ENCODE measurements at regions not wholly inside any gene's neighbourhood (a gene's known extent, or its start where the extent isn't known, plus 50 kb on each side); places are given as distances from the start of the nearest gene placed in this dataset.
"Not testable (repeated sequence)": the region's sequence is repeated elsewhere in the genome, so short reads cannot be mapped to it uniquely, and the experiment has no call there.

GRCh38 chr9:75814667-75815066 is 75.8 kb upstream of the PCSK5 start:
- TF ChIP-seq RCOR1 (IDR thresholded peaks at IDR 0.05; ENCODE audit: insufficient replicate concordance, low read length) (no peak), SMC3 (IDR thresholded peaks at IDR 0.05; ENCODE audit: low read depth, low read length) (no peak), MXI1 (IDR thresholded peaks at IDR 0.05; ENCODE audit: borderline replicate concordance, low read depth, low read length) (no peak), NFE2L2 (IDR thresholded peaks at IDR 0.05; ENCODE audit: low read depth, low read length) (no peak), CTCF (conservative IDR thresholded peaks at IDR 0.05; ENCODE audit: low read depth, low read length) (no peak), CEBPB (IDR thresholded peaks at IDR 0.05; ENCODE audit: low read depth, low read length) (no peak), POLR2A (IDR thresholded peaks at IDR 0.05; ENCODE audit: low read depth, low read length) (no peak), BHLHE40 (IDR thresholded peaks at IDR 0.05; ENCODE audit: low read depth, low read length) (no peak)
- Histone ChIP-seq H2BK120ac (ENCODE audit: low read depth, low read length) (no peak overlapping the region), H2AFZ (replicated peaks; ENCODE audit: low read length, poor library complexity) (no peak overlapping the region), H3K23ac (ENCODE audit: low read depth, low read length) (no peak overlapping the region), H2BK15ac (ENCODE audit: low read depth, low read length) (no peak overlapping the region), H2BK20ac (ENCODE audit: low read depth, low read length) (no peak overlapping the region), H3K18ac (ENCODE audit: low read depth, low read length) (no peak overlapping the region), H3K56ac (ENCODE audit: extremely low read depth, insufficient read depth, low read length) (no peak overlapping the region), H4K20me1 (ENCODE audit: insufficient read depth, low read length) (no peaks in the 10 kb centered on the region), H4K91ac (ENCODE audit: insufficient read depth, low read depth, low read length) (no peak overlapping the region), H4K5ac (ENCODE audit: low read depth, low read length) (no peak overlapping the region), H2AK5ac (ENCODE audit: low read depth, low read length) (no peak overlapping the region), H3K27ac (ENCODE audit: insufficient read depth, low read length) (no peak overlapping the region), H3K27me3 (ENCODE audit: control insufficient read depth, insufficient read depth, low read length) (no peaks in the 10 kb centered on the region), H3K36me3 (ENCODE audit: control insufficient read depth, insufficient read depth, low read length) (no peaks in the 10 kb centered on the region), H3K4me1 (ENCODE audit: control insufficient read depth, insufficient read depth, low read length) (no peaks in the 10 kb centered on the region), H3K9me3 (ENCODE audit: control insufficient read depth, insufficient read depth, low read length) (no peaks in the 10 kb centered on the region), H3K9me1 (ENCODE audit: insufficient read depth, low read length) (no peaks in the 10 kb centered on the region), H3K79me1 (ENCODE audit: low read depth in 1 of 2, low read length in 2 of 2) (no peaks in the 10 kb centered on the region), H3K9ac (ENCODE audit: low read depth, low read length) (no peak overlapping the region), H3K4ac (ENCODE audit: low read depth, low read length) (no peak overlapping the region), H4K8ac (ENCODE audit: low read depth in 2 of 2, low read length in 2 of 2) (no peak overlapping the region), H3K4me3 (ENCODE audit: insufficient read depth, low read depth, low read length) (no peak overlapping the region), H3K4me2 (ENCODE audit: low read depth, low read length) (no peak overlapping the region), H3K14ac (replicated peaks; ENCODE audit: low read depth, low read length) (no peak overlapping the region), H2BK5ac (ENCODE audit: low read depth, low read length, poor library complexity, severe bottlenecking) (no peak overlapping the region), H2AK9ac (replicated peaks; ENCODE audit: low read depth, low read length, poor library complexity) (no peak overlapping the region)
- ChIA-PET POLR2A (ENCODE audit: unreplicated experiment) (no interaction called here), CTCF (no interaction called here)
- dilution Hi-C loops (cut with HindIII; ENCODE audit: low sequenced_read_pairs, unreplicated experiment) (no loop called here), intact Hi-C loops (cut with micrococcal nuclease) (no loop called here), in situ Hi-C loops (cut with MboI; ENCODE audit: low sequenced_read_pairs) (no loop called here)
- no peak for DNase-seq
- no peak for ATAC-seq (ENCODE audit: low read depth)
- no TSS peak for BruUV-seq (replicated peaks)

- H3K4me3 ChIP-seq (ENCODE audit: insufficient read depth, low read depth, low read length); H3K4me1 ChIP-seq (ENCODE audit: control insufficient read depth, insufficient read depth, low read length); H2AK9ac ChIP-seq (replicated peaks; ENCODE audit: low read depth, low read length, poor library complexity); H3K9ac ChIP-seq (ENCODE audit: low read depth, low read length); H4K8ac ChIP-seq (ENCODE audit: low read depth in 2 of 2, low read length in 2 of 2); H2AK5ac ChIP-seq (ENCODE audit: low read depth, low read length); H3K9me3 ChIP-seq (ENCODE audit: control insufficient read depth, insufficient read depth, low read length); H2BK5ac ChIP-seq (ENCODE audit: low read depth, low read length, poor library complexity, severe bottlenecking); H4K91ac ChIP-seq (ENCODE audit: insufficient read depth, low read depth, low read length); H3K23ac ChIP-seq (ENCODE audit: low read depth, low read length); ATAC-seq (ENCODE audit: low read depth); H3K4ac ChIP-seq (ENCODE audit: low read depth, low read length); H3K14ac ChIP-seq (replicated peaks; ENCODE audit: low read depth, low read length); BruUV-seq (replicated peaks); H2BK120ac ChIP-seq (ENCODE audit: low read depth, low read length); H3K9me1 ChIP-seq (ENCODE audit: insufficient read depth, low read length); in situ Hi-C loops (cut with MboI; ENCODE audit: low sequenced_read_pairs); H4K5ac ChIP-seq (ENCODE audit: low read depth, low read length); POLR2A ChIA-PET (ENCODE audit: unreplicated experiment); H3K4me2 ChIP-seq (ENCODE audit: low read depth, low read length); H3K27ac ChIP-seq (ENCODE audit: insufficient read depth, low read length); H3K79me1 ChIP-seq (ENCODE audit: low read depth in 1 of 2, low read length in 2 of 2); DNase-seq; dilution Hi-C loops (cut with HindIII; ENCODE audit: low sequenced_read_pairs, unreplicated experiment); H4K20me1 ChIP-seq (ENCODE audit: insufficient read depth, low read length); H3K36me3 ChIP-seq (ENCODE audit: control insufficient read depth, insufficient read depth, low read length); H2BK15ac ChIP-seq (ENCODE audit: low read depth, low read length); H2AFZ ChIP-seq (replicated peaks; ENCODE audit: low read length, poor library complexity); intact Hi-C loops (cut with micrococcal nuclease); H3K56ac ChIP-seq (ENCODE audit: extremely low read depth, insufficient read depth, low read length); H2BK20ac ChIP-seq (ENCODE audit: low read depth, low read length); H3K27me3 ChIP-seq (ENCODE audit: control insufficient read depth, insufficient read depth, low read length); H3K18ac ChIP-seq (ENCODE audit: low read depth, low read length): not testable (repeated sequence)
- WGBS, 2 experiments (ENCODE audit: extremely low coverage in 2 of 2, insufficient read length in 1 of 2): no CpG with 5 or more reads among the region's 2 CpGs
- CTCF ChIA-PET: interaction anchor here (0.6 kb wide), 1 partner anchor 147 kb away, joined by 3 read pairs; no protein-coding TSS in a partner anchor
These were observed 69.9 kb upstream of the PCSK5 start for GRCh38 chr9:75820471-75821115.
